GM12891 (cell line): ENCODE measurements at regions not wholly inside any gene's neighbourhood (a gene's known extent, or its start where the extent isn't known, plus 50 kb on each side); places are given as distances from the start of the nearest gene placed in this dataset.

Experiments
- DNase-seq: peaks from one replicate; pipeline ENCODE4 v3.0.0; 2011; ENCODE audit warnings: low spot score; ENCODE audit not compliant: insufficient read length
- FAIRE-seq: peaks from 2 replicates; lab custom pipeline; 2011; peaks lifted over from hg19 to GRCh38; lab: Jason Lieb, UNC
- PAX5 ChIP-seq: IDR thresholded peaks from 2 replicates; pipeline ENCODE4 v1.6.1; 2011; ENCODE audit warnings: low read length, moderate library complexity, mild to moderate bottlenecking; ENCODE audit not compliant: insufficient read depth, severe bottlenecking
- POLR2A ChIP-seq: IDR thresholded peaks from 2 replicates; pipeline ENCODE4 v1.6.1; 2011; ENCODE audit warnings: low read depth, low read length, control low read depth
- POLR2AphosphoS5 ChIP-seq: IDR thresholded peaks from 2 replicates; pipeline ENCODE4 v1.6.1; 2011; ENCODE audit warnings: low read depth, low read length, control low read depth
- POU2F2 ChIP-seq: IDR thresholded peaks from 2 replicates; pipeline ENCODE4 v1.6.1; 2011; ENCODE audit warnings: low read depth, mild to moderate bottlenecking, control low read depth, low read length, moderate library complexity
- SPI1 ChIP-seq: IDR thresholded peaks from 2 replicates; pipeline ENCODE4 v1.6.1; 2011; ENCODE audit warnings: low read depth, low read length, control low read depth
- TAF1 ChIP-seq: IDR thresholded peaks from 2 replicates; pipeline ENCODE4 v1.6.1; 2011; ENCODE audit warnings: low read depth, low read length, control low read depth

GRCh38 chr3:140752499-140752898, 74.6 kb downstream of the TRIM42 start:
- TF ChIP-seq PAX5: no peak
- TF ChIP-seq SPI1: no peak
- no peak for TF ChIP-seq TAF1
- no peak for TF ChIP-seq POLR2A
- TF ChIP-seq POU2F2: no peak
- no peak for TF ChIP-seq POLR2AphosphoS5
- DNase-seq (no peak), FAIRE-seq (no peak)

- DNase-seq (no peak), FAIRE-seq (no peak)
- no peak for TF ChIP-seq POLR2A
- TF ChIP-seq POLR2AphosphoS5: no peak
- TF ChIP-seq TAF1: no peak
Measured at GRCh38 chr3:140753865-140754754, 76.2 kb downstream of the TRIM42 start.

GRCh38 chr3:140754936-140755335, 77.1 kb downstream of the TRIM42 start:
- TF ChIP-seq POU2F2 (no peak), POLR2A (no peak), SPI1 (no peak), TAF1 (no peak), PAX5 (no peak), POLR2AphosphoS5 (no peak)
- DNase-seq (no peak), FAIRE-seq (no peak)

- 0 out of 2 replicates have a peak, but pooled peaks have one; percentile 19 for TF ChIP-seq SPI1
- no peak for TF ChIP-seq POLR2AphosphoS5
- FAIRE-seq (no peak), DNase-seq (no peak)
Measured at GRCh38 chr3:140756240-140757016, 78.6 kb downstream of the TRIM42 start.

GRCh38 chr3:140758791-140759444, 81.1 kb downstream of the TRIM42 start:
- no peak for FAIRE-seq
- TF ChIP-seq POLR2A: no peak
- no peak for TF ChIP-seq POU2F2
- TF ChIP-seq SPI1: no peak
- TF ChIP-seq POLR2AphosphoS5: no peak
- no peak for TF ChIP-seq TAF1
- TF ChIP-seq PAX5: no peak
- DNase-seq: no peak

- DNase-seq (no peak), FAIRE-seq (no peak)
- TF ChIP-seq PAX5 (no peak), TAF1 (no peak), POLR2A (no peak), SPI1 (no peak), POU2F2 (no peak), POLR2AphosphoS5 (no peak)
Measured at GRCh38 chr3:140760324-140761075, 82.6 kb downstream of the TRIM42 start.

- FAIRE-seq (no peak), DNase-seq (no peak)
- TF ChIP-seq PAX5 (no peak), POLR2AphosphoS5 (no peak), TAF1 (no peak), SPI1 (no peak), POLR2A (no peak), POU2F2 (no peak)
Measured at GRCh38 chr3:140761076-140761639, 83.3 kb downstream of the TRIM42 start.

GRCh38 chr3:140762746-140763145, 84.9 kb downstream of the TRIM42 start:
- DNase-seq: no peak
- no peak for FAIRE-seq

GRCh38 chr3:140763532-140763931, 85.7 kb downstream of the TRIM42 start:
- no peak for FAIRE-seq
- no peak for TF ChIP-seq POU2F2
- TF ChIP-seq POLR2AphosphoS5: no peak
- no peak for TF ChIP-seq POLR2A
- no peak for TF ChIP-seq TAF1
- no peak for TF ChIP-seq PAX5
- TF ChIP-seq SPI1: no peak
- DNase-seq: no peak

More at GRCh38 chr3:140762746-140763145, 84.9 kb downstream of the TRIM42 start:
- no peak for TF ChIP-seq SPI1
- no peak for TF ChIP-seq PAX5
- TF ChIP-seq POU2F2: no peak
- TF ChIP-seq TAF1: no peak
- TF ChIP-seq POLR2AphosphoS5: no peak
- no peak for TF ChIP-seq POLR2A
